Uterus (tissue), 3 donors: ENCODE measurements at regions not wholly inside any gene's neighbourhood (a gene's known extent, or its start where the extent isn't known, plus 50 kb on each side); places are given as distances from the start of the nearest gene placed in this dataset.

Source experiments
- DNase-seq, 2 donors: peaks; one replicate each; pipeline ENCODE4 v3.0.0-alpha.2; 2019 to 2020
- H3K27ac ChIP-seq, 2 donors: fragments of 200-600 bp; sonication (generic); 1 replicate in 1 of 2; 2 replicates in 1 of 2; pipeline ENCODE4 v1.5.1; 2016 to 2018
- H3K27me3 ChIP-seq, 2 donors: fragments of 200-600 bp; sonication (generic); one replicate each; pipeline ENCODE4 v1.5.1; 2018 to 2019; ENCODE audit warnings: control low read depth in 1 of 2
- H3K36me3 ChIP-seq, 2 donors: fragments of 200-600 bp; sonication (generic); one replicate each; pipeline ENCODE4 v1.5.1; 2019; ENCODE audit warnings: control low read depth in 1 of 2
- H3K4me1 ChIP-seq, 2 donors: fragments of 200-600 bp; sonication (generic); one replicate each; pipeline ENCODE4 v1.5.1; 2018 to 2019; ENCODE audit warnings: control low read depth in 1 of 2
- H3K4me3 ChIP-seq, 2 donors: fragments of 200-600 bp; sonication (generic); 1 replicate in 1 of 2; 2 replicates in 1 of 2; pipeline ENCODE4 v1.5.1; 2018 to 2019; ENCODE audit warnings: mild to moderate bottlenecking in 1 of 2
- H3K9me3 ChIP-seq, 2 donors: fragments of 200-600 bp; sonication (generic); one replicate each; pipeline ENCODE4 v1.5.1; 2019; ENCODE audit warnings: control low read depth in 1 of 2
- CTCF ChIP-seq, 4 experiments: fragments of 200-600 bp in 2 of 4; fragments of 450-650 bp in 2 of 4; sonication (generic) in 2 of 4; IDR thresholded peaks; one replicate each; pipeline ENCODE4 v1.5.1; 2016 to 2019; ENCODE audit warnings: antibody characterized with exemption in 4 of 4, mild to moderate bottlenecking in 2 of 4, moderate library complexity in 1 of 4
- POLR2A ChIP-seq, 2 donors: fragments of 450-650 bp; IDR thresholded peaks; one replicate each; pipeline ENCODE4 v1.6.1; 2016; ENCODE audit warnings: antibody characterized with exemption in 2 of 2, mild to moderate bottlenecking in 1 of 2, moderate library complexity in 1 of 2
- intact Hi-C: fragments of 100-400 bp; cut with DNase I; formaldehyde crosslinking; loops from one replicate; pipeline ENCODE4 v1.15.1; 2023; ENCODE audit warnings: low total_unique reads
- donor health status: DM: yes; HTN: yes; CAD: no.

DNA sequence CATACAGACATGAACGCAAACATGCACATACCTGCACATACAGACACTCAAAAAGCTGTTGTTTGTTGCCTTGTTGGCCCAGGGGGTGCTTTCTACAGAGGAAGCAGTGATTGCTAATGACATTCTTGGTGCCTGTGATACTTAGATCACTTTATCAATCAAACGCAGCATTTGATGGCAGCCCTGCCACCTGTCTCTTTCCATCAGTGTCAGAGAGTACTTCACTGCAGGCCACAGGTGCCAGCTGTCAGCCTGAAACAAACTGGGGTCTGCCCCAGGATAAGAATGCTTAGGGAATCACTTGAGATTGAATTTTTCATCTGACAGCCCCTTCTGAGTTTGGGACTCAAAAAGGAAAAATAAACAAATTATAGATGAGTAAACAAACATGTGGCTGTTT, 388.9 kb upstream of the SGCD start:
- Histone ChIP-seq H3K4me1 (no peaks in the 10 kb centered on the region), H3K27me3 (no peaks in the 10 kb centered on the region), H3K27ac (no peak overlapping the region), H3K4me3 (no peak overlapping the region), H3K9me3 (no peaks in the 10 kb centered on the region), H3K36me3 (no peaks in the 10 kb centered on the region)
- TF ChIP-seq POLR2A (IDR thresholded peaks at IDR 0.05) (no peak), CTCF (IDR thresholded peaks at IDR 0.05) (no peak)
- intact Hi-C loops, result no loop called here
- DNase-seq, result no peak

DNA sequence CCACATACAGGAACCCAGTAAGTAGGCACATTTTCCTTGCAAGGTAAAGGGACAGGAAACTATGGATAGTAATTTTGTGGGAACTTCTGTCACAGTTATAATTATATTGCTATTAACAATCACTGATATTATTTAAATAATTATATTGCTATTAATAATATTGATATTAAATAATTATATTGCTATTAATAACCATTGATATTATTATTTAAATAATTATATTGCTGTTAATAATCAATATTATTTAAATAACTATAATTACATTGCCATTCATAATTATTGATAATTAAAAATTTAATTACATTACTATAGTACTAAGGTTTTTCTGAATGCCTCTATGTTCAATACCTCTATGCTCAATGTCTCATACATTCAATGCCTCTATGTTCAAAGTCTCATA, 385.6 kb upstream of the SGCD start:
- intact Hi-C loops, result no loop called here
- TF ChIP-seq POLR2A (IDR thresholded peaks at IDR 0.05) (no peak), CTCF (IDR thresholded peaks at IDR 0.05) (no peak)

DNA sequence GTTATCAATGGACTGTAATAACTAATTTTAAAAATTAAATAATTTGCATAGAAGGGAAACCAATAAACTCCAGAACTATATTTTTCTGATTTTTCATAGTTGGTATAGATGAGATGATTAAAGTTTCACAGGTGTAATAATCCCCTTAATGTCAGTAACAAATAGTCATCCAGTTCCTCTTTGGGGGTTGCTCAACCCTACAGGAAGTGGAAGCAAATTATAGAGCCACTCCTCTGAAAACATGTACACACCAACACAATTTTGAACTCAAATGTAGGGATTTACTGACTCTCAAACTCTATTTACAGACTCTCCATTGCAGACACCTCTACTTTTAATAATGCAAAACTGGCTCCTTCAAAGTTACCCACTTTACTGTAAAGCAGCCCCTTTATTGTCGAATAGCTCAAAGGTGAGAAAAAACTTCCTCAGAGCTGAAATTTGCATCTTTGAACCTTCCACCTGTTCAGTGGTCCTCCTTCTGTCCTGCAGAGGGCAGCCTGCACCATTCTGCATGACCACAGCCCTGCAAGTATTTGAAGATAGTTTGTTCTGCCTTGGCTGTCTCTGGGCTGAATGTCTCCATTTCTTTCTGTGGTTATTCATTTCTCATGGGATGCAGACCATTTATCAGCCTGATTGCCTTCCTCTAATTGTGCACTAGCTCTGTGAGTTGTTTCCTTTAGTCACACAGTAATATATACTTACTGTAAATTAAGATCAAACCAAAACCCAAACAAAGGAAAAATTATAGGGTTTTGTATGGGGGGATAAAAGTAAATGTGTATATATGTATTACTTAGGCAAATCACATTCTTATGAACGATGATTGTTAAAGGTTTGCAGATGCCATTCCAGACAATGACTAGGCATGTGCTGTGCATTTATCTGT, 383.2 kb upstream of the SGCD start:
- peak; percentile 20 to 44 for DNase-seq
- H3K4me1 ChIP-seq, result no peaks in the 10 kb centered on the region
- no peak overlapping the region for H3K27ac ChIP-seq
- H3K27me3 ChIP-seq, result no peaks in the 10 kb centered on the region
- no peaks in the 10 kb centered on the region for H3K9me3 ChIP-seq
- TF ChIP-seq POLR2A (IDR thresholded peaks at IDR 0.05) (no peak), CTCF (IDR thresholded peaks at IDR 0.05) (peak; percentile 42 to 75 (median 48))
- intact Hi-C loops, result no loop called here
- H3K36me3 ChIP-seq, result no peaks in the 10 kb centered on the region
- H3K4me3 ChIP-seq, result no peak overlapping the region

More for the DNA sequence above, 385.6 kb upstream of the SGCD start:
- Histone ChIP-seq H3K27ac (no peak overlapping the region), H3K9me3 (no peaks in the 10 kb centered on the region), H3K36me3 (no peaks in the 10 kb centered on the region), H3K4me1 (no peaks in the 10 kb centered on the region), H3K4me3 (no peak overlapping the region), H3K27me3 (no peaks in the 10 kb centered on the region)
- no peak for DNase-seq

GRCh38 chr5:155947394-155948062, 379.4 kb upstream of the SGCD start:
- intact Hi-C loops, result no loop called here
- no peak for DNase-seq
- Histone ChIP-seq H3K4me1 (no peaks in the 10 kb centered on the region), H3K27ac (no peak overlapping the region), H3K9me3 (no peaks in the 10 kb centered on the region), H3K27me3 (no peaks in the 10 kb centered on the region), H3K4me3 (no peak overlapping the region), H3K36me3 (no peaks in the 10 kb centered on the region)
- no peak for TF ChIP-seq CTCF (IDR thresholded peaks at IDR 0.05)
- TF ChIP-seq POLR2A (IDR thresholded peaks at IDR 0.05), result no peak

DNA sequence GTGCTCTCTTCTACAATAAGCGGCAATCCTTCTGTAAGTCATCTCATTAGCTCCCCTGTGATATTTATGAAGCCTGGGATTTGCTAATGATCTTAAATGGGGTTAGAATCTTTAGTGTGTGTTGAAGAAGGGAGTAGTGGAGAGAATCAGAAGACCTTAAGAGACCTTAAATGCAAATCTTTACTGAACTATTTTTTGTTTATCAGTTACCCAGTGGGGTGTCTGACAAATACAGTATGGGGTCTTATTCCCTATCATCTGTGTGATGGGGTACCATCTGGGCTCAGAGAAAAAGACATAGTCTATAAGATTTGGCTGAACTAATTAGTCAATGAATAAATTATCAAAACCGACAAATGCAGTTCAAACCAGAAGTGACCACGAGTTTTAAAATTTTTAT, 378.4 kb upstream of the SGCD start:
- Histone ChIP-seq H3K27ac (no peak overlapping the region), H3K4me1 (no peaks in the 10 kb centered on the region), H3K27me3 (no peaks in the 10 kb centered on the region), H3K4me3 (no peak overlapping the region), H3K36me3 (no peaks in the 10 kb centered on the region), H3K9me3 (no peaks in the 10 kb centered on the region)
- TF ChIP-seq CTCF (IDR thresholded peaks at IDR 0.05) (no peak), POLR2A (IDR thresholded peaks at IDR 0.05) (no peak)
- intact Hi-C loops, result no loop called here
- DNase-seq, result no peak
